WTC11 (cell line): ENCODE measurements at regions not wholly inside any gene's neighbourhood (a gene's known extent, or its start where the extent isn't known, plus 50 kb on each side); places are given as distances from the start of the nearest gene placed in this dataset.

Source experiments
- ATAC-seq: fragments of 200-7000 bp; cut with Tn5 transposase; 2 replicates; pipeline ENCODE4 v1.10.0; 2021; ENCODE audit warnings: mild to moderate bottlenecking, moderate library complexity
- CTCF ChIA-PET: fragments of 300-600 bp; sonication (Branson Sonifier 250); formaldehyde crosslinking; loops from one replicate; lab custom pipeline; 2021; ENCODE audit warnings: antibody characterized with exemption; lab: Charles Lee
- POLR2A ChIA-PET: fragments of 350-600 bp; sonication (Branson Sonifier 250); formaldehyde crosslinking; loops from one replicate; lab custom pipeline; 2021; ENCODE audit warnings: antibody characterized with exemption; lab: Charles Lee
- DNase-seq: peaks from one replicate; pipeline ENCODE4 v3.0.0; 2021; ENCODE audit warnings: low spot score
- H3K27ac Mint-ChIP-seq: 2 replicates; pipeline ENCODE4 v1.8.0; 2021; ENCODE audit warnings: mixed read lengths
- H3K27me3 Mint-ChIP-seq: 2 replicates; pipeline ENCODE4 v1.8.0; 2021; ENCODE audit warnings: low read depth, mild to moderate bottlenecking, moderate library complexity, mixed read lengths
- H3K36me3 Mint-ChIP-seq: 2 replicates; pipeline ENCODE4 v1.8.0; 2021; ENCODE audit warnings: mixed read lengths
- H3K4me1 Mint-ChIP-seq: 2 replicates; pipeline ENCODE4 v1.8.0; 2022; ENCODE audit warnings: mixed read lengths
- H3K4me3 Mint-ChIP-seq: 2 replicates; pipeline ENCODE4 v1.8.0; 2021; ENCODE audit warnings: mild to moderate bottlenecking, moderate library complexity, mixed read lengths
- H3K9me3 Mint-ChIP-seq: 2 replicates; pipeline ENCODE4 v1.8.0; 2021; ENCODE audit warnings: mixed read lengths
- ARID4B ChIP-seq: sonication (generic); formaldehyde crosslinking; IDR thresholded peaks from 2 replicates; pipeline ENCODE4 v1.8.0; 2023; ENCODE audit warnings: missing genetic modification reagents, mild to moderate bottlenecking, borderline replicate concordance
- ATF3 ChIP-seq: sonication (generic); formaldehyde crosslinking; conservative IDR thresholded peaks from 2 replicates; pipeline ENCODE4 v1.8.1; 2022; ENCODE audit warnings: mild to moderate bottlenecking, missing genetic modification reagents
- CBFB ChIP-seq: sonication (generic); formaldehyde crosslinking; IDR thresholded peaks from 2 replicates; pipeline ENCODE4 v1.8.1; 2022; ENCODE audit warnings: mild to moderate bottlenecking, low read depth, missing genetic modification reagents
- CREB1 ChIP-seq: sonication (generic); formaldehyde crosslinking; IDR thresholded peaks from 2 replicates; pipeline ENCODE4 v1.8.0; 2023; ENCODE audit warnings: mild to moderate bottlenecking, missing genetic modification reagents
- ELF4 ChIP-seq: sonication (generic); formaldehyde crosslinking; IDR thresholded peaks from 2 replicates; pipeline ENCODE4 v1.8.1; 2022; ENCODE audit warnings: low read depth, mild to moderate bottlenecking, moderate library complexity, missing genetic modification reagents
- ETV6 ChIP-seq: sonication (generic); formaldehyde crosslinking; IDR thresholded peaks from 2 replicates; pipeline ENCODE4 v1.8.1; 2022; ENCODE audit warnings: mild to moderate bottlenecking, missing genetic modification reagents
- GRHL2 ChIP-seq: fragments of 250-450 bp; sonication (Bioruptor Pico); IDR thresholded peaks from 2 replicates; pipeline ENCODE4 v1.8.0; 2022; ENCODE audit warnings: mild to moderate bottlenecking, moderate library complexity; ENCODE audit not compliant: insufficient replicate concordance, severe bottlenecking
- HMGA2 ChIP-seq: fragments of 250-450 bp; sonication (Bioruptor Pico); IDR thresholded peaks from 2 replicates; pipeline ENCODE4 v1.4.0; 2021; ENCODE audit warnings: mild to moderate bottlenecking, moderate library complexity
- IRF2 ChIP-seq: sonication (generic); formaldehyde crosslinking; IDR thresholded peaks from 2 replicates; pipeline ENCODE4 v1.8.0; 2022; ENCODE audit warnings: low read depth, missing genetic modification reagents, borderline replicate concordance
- JUN ChIP-seq: sonication (generic); formaldehyde crosslinking; IDR thresholded peaks from 2 replicates; pipeline ENCODE4 v1.8.0; 2023; ENCODE audit warnings: mild to moderate bottlenecking, missing genetic modification reagents
- NFATC4 ChIP-seq: fragments of 250-450 bp; sonication (Bioruptor Pico); IDR thresholded peaks from 2 replicates; pipeline ENCODE4 v1.9.0; 2021; ENCODE audit warnings: mild to moderate bottlenecking
- NFE2L1 ChIP-seq: sonication (generic); formaldehyde crosslinking; IDR thresholded peaks from 2 replicates; pipeline ENCODE4 v1.8.1; 2023; ENCODE audit warnings: missing genetic modification reagents
- NR2C2 ChIP-seq: sonication (generic); formaldehyde crosslinking; IDR thresholded peaks from 2 replicates; pipeline ENCODE4 v1.8.0; 2022; ENCODE audit warnings: mild to moderate bottlenecking, missing genetic modification reagents
- OVOL2 ChIP-seq: fragments of 250-450 bp; sonication (Bioruptor Pico); IDR thresholded peaks from 2 replicates; pipeline ENCODE4 v1.9.0; 2021; ENCODE audit warnings: mild to moderate bottlenecking, borderline replicate concordance
- PRDM15 ChIP-seq: sonication (generic); formaldehyde crosslinking; IDR thresholded peaks from 2 replicates; pipeline ENCODE4 v1.8.0; 2022; ENCODE audit warnings: missing genetic modification reagents
- RELA ChIP-seq: sonication (generic); formaldehyde crosslinking; IDR thresholded peaks from 2 replicates; pipeline ENCODE4 v1.8.1; 2022; ENCODE audit warnings: missing genetic modification reagents, mild to moderate bottlenecking, borderline replicate concordance
- TCF7 ChIP-seq: sonication (generic); formaldehyde crosslinking; IDR thresholded peaks from 2 replicates; pipeline ENCODE4 v1.8.0; 2022; ENCODE audit warnings: mild to moderate bottlenecking, low read depth, missing genetic modification reagents, moderate library complexity
- TEAD1 ChIP-seq: sonication (generic); formaldehyde crosslinking; IDR thresholded peaks from 2 replicates; pipeline ENCODE4 v1.8.0; 2022; ENCODE audit warnings: mild to moderate bottlenecking, missing genetic modification reagents
- TEAD4 ChIP-seq: sonication (generic); formaldehyde crosslinking; IDR thresholded peaks from 2 replicates; pipeline ENCODE4 v1.8.0; 2022; ENCODE audit warnings: mild to moderate bottlenecking, missing genetic modification reagents
- ZNF138 ChIP-seq: sonication (generic); formaldehyde crosslinking; conservative IDR thresholded peaks from 2 replicates; pipeline ENCODE4 v1.8.1; 2022; ENCODE audit warnings: mild to moderate bottlenecking, moderate library complexity, missing genetic modification reagents
- ZNF263 ChIP-seq: sonication (generic); formaldehyde crosslinking; IDR thresholded peaks from 2 replicates; pipeline ENCODE4 v1.8.1; 2022; ENCODE audit warnings: low read depth, mild to moderate bottlenecking, moderate library complexity, missing genetic modification reagents
- ZNF317 ChIP-seq: sonication (generic); formaldehyde crosslinking; IDR thresholded peaks from 2 replicates; pipeline ENCODE4 v1.8.1; 2023; ENCODE audit warnings: low read depth, mild to moderate bottlenecking, moderate library complexity, missing genetic modification reagents, borderline replicate concordance
- TF ChIP-seq, protein P1 (sequence below): sonication (generic); formaldehyde crosslinking; IDR thresholded peaks from 2 replicates; pipeline ENCODE4 v1.8.1; 2022; ENCODE audit warnings: mild to moderate bottlenecking, moderate library complexity, missing genetic modification reagents

DNA sequence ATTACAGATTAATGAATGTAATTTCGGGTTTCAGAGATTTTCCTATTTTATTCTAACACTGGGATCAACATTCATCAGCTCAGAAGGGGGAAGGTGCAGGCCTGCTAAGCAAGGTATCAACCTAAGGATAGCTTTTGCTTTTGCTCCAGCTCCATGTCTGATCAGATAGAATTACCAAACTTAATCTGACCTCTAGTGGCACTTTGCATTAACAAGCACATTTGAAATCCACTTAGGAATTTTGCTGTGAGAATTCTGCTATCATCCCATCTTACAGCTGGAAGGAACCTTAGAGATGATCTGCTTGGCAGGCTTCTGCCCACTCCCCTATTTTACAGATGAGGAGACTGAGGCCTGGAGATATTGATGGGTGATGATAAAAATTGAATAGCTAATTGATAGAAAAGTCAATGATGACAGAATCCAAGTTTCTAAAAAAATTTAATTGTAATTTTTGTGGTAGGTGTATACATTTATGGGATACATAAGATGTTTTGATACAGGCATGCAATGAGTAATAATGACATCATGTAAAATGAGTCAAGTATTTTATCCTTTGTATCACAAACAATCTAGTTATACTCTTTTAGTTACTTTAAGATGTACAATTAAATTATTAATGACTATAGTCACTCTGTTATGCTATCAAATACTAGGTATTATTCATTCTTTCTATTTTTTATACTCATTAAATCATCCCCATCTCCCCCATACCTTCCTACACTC is 209.2 kb upstream of the ZPLD1 start:
- Mint-ChIP-seq H3K4me3 (no peak overlapping the region), H3K27ac (no peak overlapping the region), H3K9me3 (no peaks in the 10 kb centered on the region), H3K4me1 (peaks cover 10% of the 10 kb centered on the region; the same call in 1 of the 2 replicates), H3K27me3 (no peaks in the 10 kb centered on the region), H3K36me3 (no peaks in the 10 kb centered on the region)
- peak; percentile 76 for ATAC-seq
- no peak for TF ChIP-seq NR2C2 (CRISPR knock-in tag)
- no peak for TF ChIP-seq ZNF263
- no peak for TF ChIP-seq HMGA2 (CRISPR knock-in tag)
- no peak for TF ChIP-seq ATF3 (CRISPR knock-in tag)
- TF ChIP-seq NFE2L1 (CRISPR knock-in tag), result no peak
- no peak for TF ChIP-seq TCF7 (CRISPR knock-in tag)
- TF ChIP-seq CBFB (CRISPR knock-in tag), result no peak
- no peak for TF ChIP-seq RELA (CRISPR knock-in tag)
- TF ChIP-seq ZNF138 (CRISPR knock-in tag), result no peak
- TF ChIP-seq OVOL2 (CRISPR knock-in tag), result no peak
- TF ChIP-seq CREB1 (CRISPR knock-in tag), result no peak
- no peak for TF ChIP-seq GRHL2
- no peak for TF ChIP-seq JUN (CRISPR knock-in tag)
- no peak for TF ChIP-seq ARID4B (CRISPR knock-in tag)
- no peak for TF ChIP-seq PRDM15 (CRISPR knock-in tag)
- TF ChIP-seq ETV6 (CRISPR knock-in tag), result no peak
- ChIA-PET POLR2A (interaction anchor here (0.7 to 1.4 kb wide), 3 partner anchors 376 to 638 kb away, joined by 3 to 5 read pairs (median 3); no protein-coding TSS in a partner anchor), CTCF (interaction anchor here (0.6 to 1.8 kb wide), 40 partner anchors 11 to 529 kb away, joined by 3 to 33 read pairs (median 3); partner anchors contain the start of gene NXPE3)
- no peak for DNase-seq

- Mint-ChIP-seq H3K27ac (no peak overlapping the region), H3K27me3 (no peaks in the 10 kb centered on the region), H3K4me1 (peaks cover 10% of the 10 kb centered on the region; the same call in 1 of the 2 replicates), H3K9me3 (no peaks in the 10 kb centered on the region), H3K36me3 (no peaks in the 10 kb centered on the region), H3K4me3 (no peak overlapping the region)
- ChIA-PET CTCF (interaction anchor here (1.4 kb wide), 1 partner anchor 138 kb away, joined by 3 read pairs; no protein-coding TSS in a partner anchor), POLR2A (no interaction called here)
- DNase-seq, result no peak
- ATAC-seq, result no peak
- TF ChIP-seq, protein P1, sequence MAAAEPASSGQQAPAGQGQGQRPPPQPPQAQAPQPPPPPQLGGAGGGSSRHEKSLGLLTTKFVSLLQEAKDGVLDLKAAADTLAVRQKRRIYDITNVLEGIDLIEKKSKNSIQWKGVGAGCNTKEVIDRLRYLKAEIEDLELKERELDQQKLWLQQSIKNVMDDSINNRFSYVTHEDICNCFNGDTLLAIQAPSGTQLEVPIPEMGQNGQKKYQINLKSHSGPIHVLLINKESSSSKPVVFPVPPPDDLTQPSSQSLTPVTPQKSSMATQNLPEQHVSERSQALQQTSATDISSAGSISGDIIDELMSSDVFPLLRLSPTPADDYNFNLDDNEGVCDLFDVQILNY, result no peak
- TF ChIP-seq TEAD1 (CRISPR knock-in tag) (no peak), ELF4 (no peak), IRF2 (no peak), GRHL2 (no peak), TEAD4 (no peak), NFATC4 (CRISPR knock-in tag) (no peak), ZNF317 (CRISPR knock-in tag) (no peak)
These were observed 208.4 kb upstream of the ZPLD1 start for GRCh38 chr3:102226463-102226862.
